HG03558 (cell line): ENCODE measurements at regions not wholly inside any gene's neighbourhood (a gene's known extent, or its start where the extent isn't known, plus 50 kb on each side); places are given as distances from the start of the nearest gene placed in this dataset.

Source experiments
- ATAC-seq: cut with Tn5 transposase; IDR thresholded peaks from one replicate; pipeline ENCODE4 v1.9.1; 2021; ENCODE audit warnings: moderate number of reproducible peaks; ENCODE audit not compliant: unreplicated experiment; ENCODE audit errors: extremely low read depth

DNA sequence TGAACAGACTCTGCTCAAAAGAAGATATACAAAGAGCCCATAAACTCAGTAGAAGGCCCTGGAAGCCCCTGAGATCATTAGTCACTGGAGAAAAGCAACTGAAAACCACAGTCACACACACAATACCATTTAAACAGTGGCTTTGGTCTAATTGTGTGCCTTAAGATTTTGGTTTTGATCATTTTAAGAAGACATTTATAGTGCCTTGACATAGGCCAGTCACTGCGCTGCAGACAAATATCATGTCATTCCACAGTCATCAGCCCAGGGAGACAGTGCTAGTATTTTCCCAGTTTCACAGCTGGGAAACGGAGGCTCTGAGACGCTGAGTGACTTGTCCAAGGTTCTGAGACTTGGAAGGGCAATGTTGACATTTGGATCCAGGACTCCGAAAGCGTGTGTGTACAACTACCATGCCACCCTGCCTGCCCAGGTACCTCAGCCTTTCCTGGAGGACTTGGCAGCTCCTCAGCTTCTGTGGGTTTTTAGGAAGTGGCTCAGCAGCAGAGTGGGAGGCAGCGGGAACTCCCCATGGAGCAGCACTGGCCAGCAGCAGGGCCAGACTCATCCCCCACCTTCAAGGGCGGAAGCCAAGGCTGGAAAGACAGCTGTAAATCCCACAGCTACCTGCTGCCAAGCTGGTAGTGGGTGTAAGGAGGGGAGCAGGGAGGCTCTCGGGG, 173.9 kb downstream of the WDR11 start:
- ATAC-seq: no peak

DNA sequence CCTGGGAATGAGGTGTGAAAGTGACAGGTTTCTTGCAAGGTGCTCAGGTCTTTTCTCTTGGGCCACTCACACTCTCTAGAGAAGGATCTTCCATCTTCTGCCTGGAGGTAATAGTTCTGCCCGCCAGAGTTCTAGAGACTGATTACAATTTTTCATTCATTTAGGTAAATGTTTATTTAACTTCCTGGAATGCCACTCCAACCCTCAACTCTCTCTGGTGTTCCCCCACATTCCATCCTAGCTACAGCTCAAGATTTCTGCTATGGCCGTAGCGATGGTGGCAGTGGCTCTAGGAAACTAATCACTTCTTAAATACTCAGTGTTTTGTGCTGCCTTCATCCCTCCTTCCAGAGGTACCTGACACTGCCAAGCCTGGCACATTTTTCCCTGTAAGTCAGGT, 174.6 kb downstream of the WDR11 start:
- ATAC-seq: no peak

- no peak for ATAC-seq
These were observed 176.2 kb downstream of the WDR11 start for GRCh38 chr10:121027371-121027770.

DNA sequence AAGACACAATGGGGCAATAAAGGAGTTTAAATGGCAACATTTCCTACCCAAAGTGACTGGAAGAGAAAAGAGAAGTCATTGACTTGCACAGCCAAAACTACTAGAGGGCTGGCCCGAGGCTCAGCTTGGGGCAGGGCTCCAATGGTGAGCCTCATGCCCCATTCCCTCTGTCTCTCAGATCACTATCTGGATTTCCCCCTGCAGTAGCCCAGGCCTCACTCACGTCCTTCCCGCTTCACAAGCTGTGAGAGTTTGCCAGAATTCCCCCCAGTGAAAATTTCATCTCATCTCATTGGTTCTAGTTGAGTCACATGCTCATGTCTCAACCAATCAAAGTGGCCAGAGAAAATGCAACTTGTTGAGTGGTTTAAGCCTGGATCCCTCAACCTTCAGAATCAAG, 181.3 kb downstream of the WDR11 start:
- no peak for ATAC-seq

DNA sequence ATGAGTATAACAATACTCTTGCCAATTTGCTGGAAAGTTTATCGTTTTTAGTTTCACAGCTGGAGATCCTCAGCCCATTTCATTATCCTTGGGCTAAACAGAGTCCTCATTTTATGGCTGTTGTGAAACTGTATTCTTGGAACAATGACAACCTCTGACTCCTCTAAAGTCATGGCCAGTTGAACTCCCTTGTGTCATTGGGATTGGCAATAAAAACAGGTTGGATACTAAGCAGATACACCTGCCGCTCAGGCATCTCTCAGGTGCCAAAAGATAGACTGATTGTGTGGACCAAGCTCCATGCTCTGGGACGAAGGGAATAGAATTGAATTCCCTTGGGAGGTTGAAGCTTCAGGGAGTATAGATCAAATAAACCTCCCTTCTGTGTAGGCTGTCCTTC, 182.2 kb downstream of the WDR11 start:
- ATAC-seq: no peak

DNA sequence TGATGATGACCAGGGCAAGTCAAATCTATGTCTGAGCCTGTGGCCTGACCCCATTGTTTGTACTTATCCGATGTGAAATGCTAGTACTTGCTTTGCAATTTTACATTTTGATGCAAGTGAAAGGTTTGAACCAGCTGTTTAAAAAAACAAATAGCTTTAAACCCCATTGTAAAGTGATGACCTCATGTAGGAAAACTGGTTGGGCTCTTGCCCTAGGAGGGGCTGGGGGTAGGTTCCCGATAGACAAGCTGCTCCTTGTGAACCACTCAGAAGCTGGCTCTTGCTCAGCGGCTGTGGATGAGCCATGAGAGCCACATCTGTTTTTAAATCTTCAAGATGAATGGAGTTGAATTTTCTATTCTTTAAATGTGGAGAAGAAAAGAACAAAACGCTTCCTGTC, 185.3 kb downstream of the WDR11 start:
- ATAC-seq: no peak

DNA sequence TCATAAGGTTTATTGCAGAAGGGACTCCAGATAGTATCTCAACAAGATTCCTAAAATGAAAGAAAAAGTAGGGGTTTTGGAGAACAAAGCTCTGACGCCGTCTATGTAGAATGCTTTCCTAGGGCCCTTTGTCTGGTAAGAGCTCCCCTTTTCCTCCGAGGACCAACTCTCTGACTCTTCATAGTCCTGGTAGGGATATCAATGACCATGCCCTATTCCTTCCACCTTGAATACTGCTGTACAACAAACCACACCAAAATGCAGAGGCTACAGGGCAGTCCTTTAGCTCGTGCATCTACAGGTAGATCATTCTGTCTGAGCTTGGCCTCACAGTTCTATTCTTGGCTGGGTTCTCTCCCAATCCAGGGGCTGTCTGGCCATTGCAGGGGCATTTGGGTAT, 190.3 kb downstream of the WDR11 start:
- no peak for ATAC-seq

GRCh38 chr10:121041906-121042305, 190.7 kb downstream of the WDR11 start:
- ATAC-seq: no peak

DNA sequence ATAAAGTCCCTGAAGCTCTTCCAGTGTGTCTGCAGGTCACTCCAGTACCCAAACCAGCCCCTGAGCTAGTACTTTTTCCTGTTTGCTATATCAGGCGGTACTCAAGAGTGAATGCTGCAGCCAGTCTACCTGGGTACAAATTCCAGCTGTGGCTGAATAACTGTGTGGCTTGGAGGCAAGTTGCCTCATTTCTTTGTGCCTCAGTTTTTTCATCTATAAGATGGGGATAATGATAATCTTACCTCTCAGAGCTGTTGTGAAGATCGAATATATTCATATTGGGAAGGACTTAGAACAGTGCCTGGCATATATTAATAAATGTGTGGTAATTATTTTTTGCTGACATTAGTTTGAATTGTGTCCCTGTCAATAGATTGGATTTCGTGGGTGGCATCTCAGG, 191.2 kb downstream of the WDR11 start:
- ATAC-seq: no peak

GRCh38 chr10:121043124-121043849, 192.1 kb downstream of the WDR11 start:
- ATAC-seq: no peak

- no peak for ATAC-seq
These were observed 197.6 kb downstream of the WDR11 start for GRCh38 chr10:121048749-121049148.

DNA sequence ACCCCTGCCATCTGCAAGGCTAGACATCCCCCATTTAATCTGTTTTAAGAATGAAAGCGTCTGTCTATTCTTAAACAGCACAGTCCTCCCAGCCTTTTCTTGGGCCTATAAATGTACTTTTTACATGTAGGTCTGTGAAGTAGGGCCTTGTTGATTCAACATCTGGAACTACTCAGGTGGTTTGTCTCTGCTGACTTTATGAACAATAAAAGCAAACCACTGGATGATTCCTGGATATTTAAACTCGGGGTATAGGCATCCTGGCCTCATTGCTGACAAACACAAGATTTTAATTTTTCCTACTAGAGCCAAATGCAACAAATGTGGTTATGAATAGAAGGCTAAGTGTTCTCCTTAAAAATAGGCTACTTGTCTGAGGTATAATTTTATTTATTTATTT, 198.3 kb downstream of the WDR11 start:
- ATAC-seq: no peak

- ATAC-seq: no peak
These were observed 198.8 kb downstream of the WDR11 start for GRCh38 chr10:121049923-121050322.

DNA sequence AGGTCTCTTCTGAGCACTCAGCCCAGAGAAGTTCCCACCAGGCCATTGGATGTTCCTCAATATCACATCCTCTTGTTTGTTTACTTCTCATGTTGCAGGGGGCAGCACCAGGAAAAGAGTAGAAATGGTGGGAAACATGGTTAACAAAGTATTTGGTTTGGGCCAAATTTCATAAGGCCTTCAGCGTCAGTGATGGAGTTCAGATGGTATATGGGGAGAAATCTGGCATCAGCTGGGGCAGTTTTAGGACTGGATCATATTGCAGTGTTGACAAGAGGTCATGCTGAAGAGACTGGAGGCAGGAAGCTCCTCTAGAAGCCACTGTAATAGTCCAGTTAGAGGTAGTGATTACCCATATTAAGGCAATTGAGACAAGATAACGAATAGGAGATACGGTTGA, 200.0 kb downstream of the WDR11 start:
- no peak for ATAC-seq

- no peak for ATAC-seq
These were observed 200.6 kb downstream of the WDR11 start for GRCh38 chr10:121051696-121052279.

- no peak for ATAC-seq
These were observed 202.0 kb downstream of the WDR11 start for GRCh38 chr10:121053151-121053550.

GRCh38 chr10:121054874-121055273, 203.7 kb downstream of the WDR11 start:
- ATAC-seq: no peak

DNA sequence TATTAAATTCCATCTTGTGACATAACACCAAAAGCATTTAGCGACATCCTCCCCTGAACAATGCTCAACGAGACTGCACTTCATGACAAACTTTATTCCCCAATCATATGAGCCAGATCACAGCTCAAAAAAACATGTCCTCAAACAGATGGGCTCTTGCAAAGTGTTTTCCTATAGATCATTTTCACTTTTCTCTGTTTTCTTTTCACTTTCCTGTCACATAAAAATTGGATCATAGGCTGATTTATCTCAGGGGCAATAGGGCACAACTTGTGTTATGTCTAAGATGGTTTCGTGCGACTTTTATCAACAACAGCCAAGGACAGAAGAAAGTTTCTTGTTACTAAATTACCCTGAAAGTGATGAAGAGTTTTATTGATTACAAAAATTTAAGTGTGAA, 206.1 kb downstream of the WDR11 start:
- no peak for ATAC-seq

DNA sequence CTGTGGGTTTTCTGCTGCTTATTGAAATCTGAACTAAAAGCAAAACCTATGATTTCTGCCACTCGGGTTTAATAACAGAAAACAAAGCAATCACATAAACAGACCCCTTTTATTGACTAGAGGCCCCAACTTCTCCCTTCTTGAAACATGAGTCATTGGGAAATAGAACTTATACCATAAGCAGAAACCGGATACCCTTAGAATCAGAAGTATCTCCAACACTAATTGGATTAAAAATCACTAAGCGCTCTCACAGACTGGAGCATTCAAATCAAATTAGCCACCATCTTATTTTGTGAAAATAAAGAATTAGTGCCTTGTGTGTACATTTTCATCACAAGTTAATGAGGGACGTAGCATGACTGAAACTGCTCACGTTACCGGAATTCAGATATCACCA, 206.9 kb downstream of the WDR11 start:
- ATAC-seq: no peak

GRCh38 chr10:121059351-121059750, 208.2 kb downstream of the WDR11 start:
- no peak for ATAC-seq

- ATAC-seq: no peak
These were observed 211.0 kb downstream of the WDR11 start for GRCh38 chr10:121062115-121062514.

- no peak for ATAC-seq
These were observed 212.6 kb downstream of the WDR11 start for GRCh38 chr10:121063744-121064143.
